C4-2B (cell line): ENCODE measurements at regions not wholly inside any gene's neighbourhood (a gene's known extent, or its start where the extent isn't known, plus 50 kb on each side); places are given as distances from the start of the nearest gene placed in this dataset.
"Not testable (repeated sequence)": the region's sequence is repeated elsewhere in the genome, so short reads cannot be mapped to it uniquely, and the experiment has no call there.

Source experiments
- H3K27ac ChIP-seq: fragments of 450-650 bp; 2 replicates; pipeline ENCODE4 v1.5.1; 2017
- ZFX ChIP-seq: fragments of 450-650 bp; IDR thresholded peaks from 2 replicates; pipeline ENCODE4 v1.6.1; 2017
- TF ChIP-seq, protein P1 (sequence below): fragments of 450-650 bp; conservative IDR thresholded peaks from 2 replicates; pipeline ENCODE4 v1.5.1; 2017; ENCODE audit warnings: mild to moderate bottlenecking

- TF ChIP-seq ZFX = no peak
- TF ChIP-seq, protein P1, sequence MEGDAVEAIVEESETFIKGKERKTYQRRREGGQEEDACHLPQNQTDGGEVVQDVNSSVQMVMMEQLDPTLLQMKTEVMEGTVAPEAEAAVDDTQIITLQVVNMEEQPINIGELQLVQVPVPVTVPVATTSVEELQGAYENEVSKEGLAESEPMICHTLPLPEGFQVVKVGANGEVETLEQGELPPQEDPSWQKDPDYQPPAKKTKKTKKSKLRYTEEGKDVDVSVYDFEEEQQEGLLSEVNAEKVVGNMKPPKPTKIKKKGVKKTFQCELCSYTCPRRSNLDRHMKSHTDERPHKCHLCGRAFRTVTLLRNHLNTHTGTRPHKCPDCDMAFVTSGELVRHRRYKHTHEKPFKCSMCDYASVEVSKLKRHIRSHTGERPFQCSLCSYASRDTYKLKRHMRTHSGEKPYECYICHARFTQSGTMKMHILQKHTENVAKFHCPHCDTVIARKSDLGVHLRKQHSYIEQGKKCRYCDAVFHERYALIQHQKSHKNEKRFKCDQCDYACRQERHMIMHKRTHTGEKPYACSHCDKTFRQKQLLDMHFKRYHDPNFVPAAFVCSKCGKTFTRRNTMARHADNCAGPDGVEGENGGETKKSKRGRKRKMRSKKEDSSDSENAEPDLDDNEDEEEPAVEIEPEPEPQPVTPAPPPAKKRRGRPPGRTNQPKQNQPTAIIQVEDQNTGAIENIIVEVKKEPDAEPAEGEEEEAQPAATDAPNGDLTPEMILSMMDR = no peak
- H3K27ac ChIP-seq = no peak overlapping the region
Observed at GRCh38 chr5:111958851-111959250, 201.9 kb upstream of the NREP start.

- not testable (repeated sequence) for H3K27ac ChIP-seq
Observed at GRCh38 chr5:111956765-111957164, 199.8 kb upstream of the NREP start.

DNA sequence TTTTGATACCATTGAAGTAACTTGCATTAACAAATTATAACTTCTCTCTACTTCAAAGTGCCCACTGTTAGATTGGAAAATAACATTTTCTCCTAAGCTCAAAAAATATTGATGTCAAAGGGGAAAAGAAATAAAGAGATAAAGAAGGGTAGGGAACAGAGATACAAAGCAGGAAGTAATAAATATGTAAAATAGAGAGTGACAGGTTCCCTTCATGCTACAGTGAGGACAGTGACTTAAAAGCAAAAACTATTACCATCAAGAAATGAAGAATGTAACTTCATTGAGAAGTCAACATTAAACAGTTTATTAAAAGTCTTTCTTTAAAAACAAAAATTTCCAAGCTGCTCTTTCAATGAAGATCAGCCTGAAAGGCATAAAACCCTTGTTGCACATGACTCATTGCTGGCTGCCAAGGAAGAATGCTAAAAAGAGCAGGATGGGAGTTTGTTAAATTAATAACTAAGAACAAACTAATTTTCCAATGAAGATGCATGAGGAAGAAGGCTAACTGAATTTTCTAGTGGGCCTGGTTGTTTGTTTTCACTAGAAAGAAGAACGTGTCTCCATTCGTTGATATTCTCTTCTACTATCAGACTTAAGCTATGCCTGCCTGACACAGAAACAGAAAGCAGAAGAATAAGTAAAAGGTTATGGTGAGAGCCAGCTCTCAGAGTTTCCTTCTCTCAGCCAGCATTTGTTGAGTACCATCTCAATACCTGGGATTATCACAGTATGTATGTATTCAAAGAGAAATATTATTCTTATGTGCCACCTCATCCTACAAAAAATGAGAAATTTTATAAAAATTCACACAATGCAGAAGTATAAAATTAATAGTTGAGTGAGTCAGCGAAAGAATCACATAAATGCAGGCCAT is 197.8 kb upstream of the NREP start:
- TF ChIP-seq ZFX = no peak
- TF ChIP-seq, protein P1 = no peak
- H3K27ac ChIP-seq = no peak overlapping the region

- H3K27ac ChIP-seq = no peak overlapping the region
- TF ChIP-seq, protein P1 = no peak
- TF ChIP-seq ZFX = no peak
Observed at GRCh38 chr5:111953351-111954127, 196.5 kb upstream of the NREP start.

DNA sequence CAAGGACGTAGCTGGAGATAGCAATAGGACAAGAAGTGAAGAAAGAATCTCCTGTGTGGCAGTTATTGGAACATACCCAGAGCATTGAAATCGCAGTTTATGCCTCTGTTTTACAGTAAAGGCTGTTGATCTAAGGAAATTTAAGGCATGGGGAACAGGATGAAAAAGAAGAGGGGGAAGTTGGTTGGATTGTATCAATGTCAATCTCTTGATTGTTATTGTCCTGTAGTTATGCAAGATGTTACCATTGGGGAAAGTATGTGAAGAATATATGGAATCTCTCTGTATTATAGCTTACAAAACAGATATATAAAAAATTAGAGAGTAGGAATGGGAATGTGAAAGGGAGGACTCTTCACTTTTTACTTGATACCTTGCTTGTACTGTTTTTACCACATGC is 195.6 kb upstream of the NREP start:
- TF ChIP-seq, protein P1 = no peak
- TF ChIP-seq ZFX = no peak
- H3K27ac ChIP-seq = no peak overlapping the region

- H3K27ac ChIP-seq = no peak overlapping the region
Observed at GRCh38 chr5:111950660-111951059, 193.7 kb upstream of the NREP start.

GRCh38 chr5:111948092-111948841 is 191.3 kb upstream of the NREP start:
- no peak overlapping the region for H3K27ac ChIP-seq
- TF ChIP-seq, protein P1 = no peak
- TF ChIP-seq ZFX = no peak

More at GRCh38 chr5:111950660-111951059, 193.7 kb upstream of the NREP start:
- TF ChIP-seq ZFX = no peak
- TF ChIP-seq, protein P1 = no peak
